ENCODE measurements at regions not wholly inside any gene's neighbourhood (a gene's known extent, or its start where the extent isn't known, plus 50 kb on each side); places are given as distances from the start of the nearest gene placed in this dataset.

GRCh38 chr11:13214276-13214675, 63.3 kb upstream of the BMAL1 start:
- TF ChIP-seq EP300 (IDR thresholded peaks at IDR 0.05; ENCODE audit: borderline replicate concordance in 1 of 2, low read depth in 2 of 2, low read length in 2 of 2): no peak
- no peak for TF ChIP-seq CTCF (IDR thresholded peaks at IDR 0.05; ENCODE audit: control extremely low read depth in 1 of 3, insufficient read depth in 1 of 3, low read depth in 1 of 3, low read length in 3 of 3)
- no peak for TF ChIP-seq EGR1 (IDR thresholded peaks at IDR 0.05; ENCODE audit: borderline replicate concordance, low read depth, low read length)
- no peak for TF ChIP-seq RAD21 (IDR thresholded peaks at IDR 0.05 in 1 of 2, conservative IDR thresholded peaks at IDR 0.05 in 1 of 2; ENCODE audit: low read depth in 2 of 2, low read length in 2 of 2)
- TF ChIP-seq POLR2A (IDR thresholded peaks at IDR 0.05; ENCODE audit: control extremely low read depth in 1 of 2, low read depth in 2 of 2, low read length in 2 of 2): no peak
- no peak for TF ChIP-seq JUND (IDR thresholded peaks at IDR 0.05; ENCODE audit: low read length)
- TF ChIP-seq MAX (IDR thresholded peaks at IDR 0.05): no peak
- no peak for TF ChIP-seq GABPA (IDR thresholded peaks at IDR 0.05; ENCODE audit: borderline replicate concordance, insufficient read depth, low read length)
- no peak for TF ChIP-seq RNF2 (IDR thresholded peaks at IDR 0.05; ENCODE audit: borderline replicate concordance, low read depth, low read length, missing control alignments, poor library complexity, severe bottlenecking)
- TF ChIP-seq NRF1 (IDR thresholded peaks at IDR 0.05; ENCODE audit: low read depth, low read length): no peak
- TF ChIP-seq EZH2 (IDR thresholded peaks at IDR 0.05; ENCODE audit: low read depth, low read length, severe bottlenecking): no peak
- TF ChIP-seq USF2 (IDR thresholded peaks at IDR 0.05; ENCODE audit: low read length): no peak
- no peak for TF ChIP-seq RXRA (IDR thresholded peaks at IDR 0.05; ENCODE audit: insufficient read depth, low read depth, low read length)
